HG03378 (cell line): ENCODE measurements at regions not wholly inside any gene's neighbourhood (a gene's known extent, or its start where the extent isn't known, plus 50 kb on each side); places are given as distances from the start of the nearest gene placed in this dataset.
"Not testable (repeated sequence)": the region's sequence is repeated elsewhere in the genome, so short reads cannot be mapped to it uniquely, and the experiment has no call there.

Experiments used
- ATAC-seq: cut with Tn5 transposase; IDR thresholded peaks from one replicate; pipeline ENCODE4 v1.9.1; 2021; ENCODE audit warnings: mild to moderate bottlenecking, moderate library complexity; ENCODE audit not compliant: unreplicated experiment

DNA sequence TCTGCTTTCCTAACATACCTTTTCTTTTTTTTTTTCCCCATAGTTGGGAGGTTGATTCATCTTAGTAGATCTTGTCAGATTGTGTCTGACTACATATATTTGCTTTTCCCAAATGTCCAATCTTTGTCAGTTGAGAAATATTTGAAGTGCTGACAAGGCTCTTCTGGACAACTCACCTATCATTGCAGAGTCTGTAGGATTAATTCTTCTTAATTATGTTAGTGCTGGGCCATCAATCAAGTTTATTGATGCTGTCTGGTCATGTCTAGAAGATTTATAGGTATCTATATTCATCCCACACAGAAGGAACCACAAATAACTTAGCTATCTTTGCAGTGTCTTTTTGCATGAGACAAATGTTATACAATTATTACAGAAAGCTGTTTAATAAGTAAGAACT, 310.6 kb downstream of the ACTR3B start:
- ATAC-seq = no peak

DNA sequence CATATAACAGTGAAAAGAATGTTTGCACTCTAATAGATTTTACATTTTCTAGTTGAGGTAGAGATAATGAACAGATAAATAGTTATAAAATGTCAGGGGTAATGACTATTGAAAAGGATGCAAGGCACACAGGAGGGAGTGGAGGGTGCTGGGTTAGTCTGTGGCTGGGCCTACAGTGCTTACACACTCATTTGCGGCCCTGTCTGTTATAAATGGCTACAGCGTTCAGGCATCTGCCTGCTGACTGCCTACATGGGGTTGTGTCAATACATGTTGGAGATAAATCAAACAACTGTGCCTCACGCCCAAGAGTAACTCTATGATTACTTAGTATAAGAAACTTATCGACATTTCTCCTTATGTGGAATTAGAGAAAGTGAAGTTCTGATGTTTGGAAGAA, 313.3 kb downstream of the ACTR3B start:
- ATAC-seq = no peak

GRCh38 chr7:153076289-153076688, 316.7 kb downstream of the ACTR3B start:
- not testable (repeated sequence) for ATAC-seq

DNA sequence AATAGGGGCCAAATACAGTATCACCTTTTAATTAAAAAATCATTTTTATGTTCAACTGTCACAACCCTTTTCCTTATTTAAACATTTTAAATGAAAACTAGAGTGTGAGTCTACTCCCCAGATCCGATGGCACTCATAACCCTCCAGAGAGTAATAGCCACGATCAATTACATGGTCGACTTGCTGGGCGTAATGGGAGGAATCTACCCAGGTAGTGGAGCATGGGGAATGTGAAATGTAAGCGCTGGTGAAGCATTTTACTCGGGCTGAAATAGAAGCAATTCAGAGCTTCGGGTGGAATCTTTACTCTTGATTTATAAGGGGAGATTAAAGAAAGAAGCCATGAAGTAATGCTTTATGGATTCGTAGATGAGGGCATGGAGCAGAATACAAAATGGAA, 321.9 kb downstream of the ACTR3B start:
- no peak for ATAC-seq

DNA sequence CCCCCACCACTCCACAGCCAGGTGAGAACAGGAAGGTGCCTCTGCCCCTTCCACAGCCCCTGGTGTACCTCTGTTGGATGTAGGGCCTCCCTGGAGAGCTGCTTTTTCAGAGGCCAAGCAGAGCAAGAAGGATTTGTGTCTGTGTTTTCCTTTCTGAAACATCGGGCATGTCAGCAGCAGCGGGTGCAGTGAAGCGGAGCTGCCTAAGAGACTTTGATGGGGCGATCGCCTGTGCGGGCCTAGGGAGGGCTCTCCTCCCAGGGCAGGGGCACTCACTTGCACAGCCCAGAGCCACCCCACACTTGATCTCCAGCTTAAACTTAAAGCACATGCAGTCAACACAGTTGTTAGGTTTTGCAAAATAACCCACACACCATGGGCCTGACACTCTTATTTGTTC, 324.7 kb downstream of the ACTR3B start:
- ATAC-seq = no peak

GRCh38 chr7:153087498-153087897, 327.9 kb downstream of the ACTR3B start:
- no peak for ATAC-seq

- ATAC-seq = no peak
Measured at GRCh38 chr7:153088601-153089000, 329.0 kb downstream of the ACTR3B start.

DNA sequence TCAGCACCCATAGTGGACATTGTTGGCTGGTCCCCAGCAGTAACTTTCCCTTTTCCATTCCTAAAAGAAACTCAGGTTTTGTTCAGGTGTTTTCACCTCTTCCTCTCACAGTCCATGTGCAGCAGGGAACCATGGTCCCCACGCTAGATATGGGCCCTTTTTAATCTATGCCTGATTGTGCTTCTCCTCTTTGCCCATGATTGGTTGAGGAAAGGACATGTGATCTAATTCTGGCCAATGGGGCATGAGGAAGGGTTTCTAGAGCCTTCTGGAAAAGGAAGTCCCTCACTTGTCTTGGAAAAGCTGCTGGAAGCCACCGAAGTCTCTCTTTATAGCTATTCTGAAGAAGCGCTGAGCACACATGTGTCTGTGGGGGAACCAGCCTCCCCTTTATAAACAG, 330.7 kb downstream of the ACTR3B start:
- ATAC-seq = no peak

GRCh38 chr7:153090764-153091163, 331.2 kb downstream of the ACTR3B start:
- ATAC-seq = no peak

GRCh38 chr7:153091477-153091876, 331.9 kb downstream of the ACTR3B start:
- ATAC-seq = no peak

- ATAC-seq = no peak
Measured at GRCh38 chr7:153097511-153098201, 338.1 kb downstream of the ACTR3B start.

DNA sequence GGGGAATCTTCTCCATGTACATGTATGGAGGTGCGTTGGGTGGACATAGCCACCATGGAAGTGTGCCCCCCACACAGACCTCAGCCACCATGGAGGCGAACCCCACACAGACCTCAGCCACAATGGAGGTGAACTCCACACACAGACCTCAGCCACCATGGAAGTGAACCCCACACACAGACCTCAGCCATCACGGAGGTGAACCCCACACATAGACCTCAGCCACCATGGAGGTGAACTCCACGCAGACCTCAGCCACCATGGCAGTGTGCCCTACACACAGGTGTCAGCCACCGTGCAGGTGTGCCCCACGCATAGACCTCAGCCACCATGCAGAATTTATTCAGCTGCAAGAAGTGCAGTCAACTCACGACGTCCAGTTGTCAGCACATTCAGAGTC, 339.7 kb downstream of the ACTR3B start:
- ATAC-seq = no peak

GRCh38 chr7:153100691-153101237, 341.2 kb downstream of the ACTR3B start:
- no peak for ATAC-seq

DNA sequence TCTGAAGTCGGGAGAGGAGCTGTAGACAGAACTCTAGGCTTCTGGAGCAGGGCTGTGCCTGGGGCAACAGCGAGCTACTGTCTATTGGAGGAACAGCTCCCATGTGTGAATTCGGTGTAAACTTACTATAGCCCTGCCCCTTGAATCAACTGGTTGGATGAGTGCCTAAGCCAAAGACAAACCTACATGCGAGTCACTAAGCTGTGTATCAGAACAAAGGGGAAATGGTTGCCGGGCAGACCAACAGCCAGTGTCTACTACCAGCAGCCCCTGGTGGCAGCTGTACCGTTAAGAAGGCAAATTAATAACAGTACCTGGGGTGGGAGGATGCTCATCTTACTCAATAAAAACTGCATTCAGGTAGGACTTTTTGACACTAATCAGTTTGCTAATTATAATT, 343.6 kb downstream of the ACTR3B start:
- ATAC-seq = no peak

DNA sequence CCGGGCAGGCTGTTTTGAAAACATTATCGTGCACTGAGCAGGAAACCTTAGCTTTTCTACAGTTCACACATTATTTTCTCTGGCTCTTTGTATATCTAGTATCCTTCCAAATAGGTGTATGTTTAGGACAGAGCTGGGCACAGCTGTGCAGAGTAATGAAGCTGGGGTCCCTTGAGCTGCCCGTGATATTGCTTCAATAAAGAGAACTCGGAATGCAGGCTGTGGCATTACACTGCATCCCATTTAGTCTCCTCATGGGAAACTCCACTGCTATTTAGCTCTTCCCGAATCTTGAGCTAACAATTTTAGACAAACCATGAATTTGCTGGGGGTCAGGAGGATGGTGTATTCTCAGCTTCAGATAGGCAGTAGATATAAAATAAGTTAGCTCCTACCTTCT, 348.3 kb downstream of the ACTR3B start:
- no peak for ATAC-seq

DNA sequence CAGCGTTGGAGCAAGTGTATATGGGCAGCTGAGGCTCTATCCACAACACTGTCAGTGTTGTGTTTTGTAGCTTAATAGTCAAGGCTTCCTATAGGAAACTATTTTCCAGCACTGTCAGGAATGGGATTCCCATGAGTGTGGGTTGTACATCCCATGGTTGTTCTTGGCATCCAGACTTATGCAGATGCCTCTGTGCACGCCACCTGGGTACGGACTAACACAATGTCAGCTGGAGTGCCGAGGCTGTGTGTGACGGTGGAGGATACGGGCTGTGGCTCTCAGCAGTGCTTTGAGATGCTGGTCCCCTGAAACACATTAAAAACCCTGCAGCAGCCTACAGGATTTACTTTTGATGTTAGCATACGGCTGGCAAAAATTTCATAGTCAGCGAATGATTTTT, 350.0 kb downstream of the ACTR3B start:
- ATAC-seq = no peak

GRCh38 chr7:153110606-153111005, 351.1 kb downstream of the ACTR3B start:
- ATAC-seq = no peak

DNA sequence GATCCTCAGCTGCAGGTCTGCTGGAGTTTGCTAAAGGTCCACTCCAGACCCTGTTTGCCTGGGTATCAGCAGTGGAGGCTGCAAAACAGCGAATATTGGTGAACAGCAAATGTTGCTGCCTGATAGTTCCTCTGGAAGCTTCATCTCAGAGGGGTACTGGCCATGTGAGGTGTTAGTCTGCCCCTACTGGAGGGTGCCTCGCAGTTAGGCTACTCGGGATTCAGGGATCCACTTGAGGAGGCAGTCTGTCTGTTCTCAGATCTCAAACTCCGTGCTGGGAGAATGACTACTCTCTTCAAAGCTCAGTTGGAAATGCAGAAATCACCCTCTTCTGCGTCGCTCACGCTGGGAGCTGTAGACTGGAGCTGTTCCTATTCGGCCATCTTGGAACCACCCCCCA, 362.7 kb downstream of the ACTR3B start:
- ATAC-seq = not testable (repeated sequence)

GRCh38 chr7:153130052-153130451, 370.5 kb downstream of the ACTR3B start:
- no peak for ATAC-seq

DNA sequence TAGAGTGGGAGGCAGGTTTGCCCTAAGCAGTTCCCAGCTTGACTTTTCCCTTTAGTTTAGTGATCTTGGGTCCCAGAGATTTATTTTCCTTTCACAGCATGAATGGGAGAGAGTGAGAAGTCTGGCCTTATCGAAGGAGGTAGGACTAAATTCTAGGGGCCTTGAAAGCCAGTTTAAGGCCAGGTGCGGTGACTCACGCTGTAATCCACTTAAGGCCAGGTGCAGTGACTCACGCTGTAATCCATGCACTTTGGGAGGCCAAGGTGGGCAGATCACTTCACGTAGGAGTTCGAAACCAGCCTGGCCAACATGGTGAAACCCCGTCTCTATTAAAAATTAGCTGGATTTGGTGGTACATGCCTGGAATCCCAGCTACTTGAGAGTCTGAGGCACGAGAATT, 392.2 kb downstream of the ACTR3B start:
- ATAC-seq = no peak

DNA sequence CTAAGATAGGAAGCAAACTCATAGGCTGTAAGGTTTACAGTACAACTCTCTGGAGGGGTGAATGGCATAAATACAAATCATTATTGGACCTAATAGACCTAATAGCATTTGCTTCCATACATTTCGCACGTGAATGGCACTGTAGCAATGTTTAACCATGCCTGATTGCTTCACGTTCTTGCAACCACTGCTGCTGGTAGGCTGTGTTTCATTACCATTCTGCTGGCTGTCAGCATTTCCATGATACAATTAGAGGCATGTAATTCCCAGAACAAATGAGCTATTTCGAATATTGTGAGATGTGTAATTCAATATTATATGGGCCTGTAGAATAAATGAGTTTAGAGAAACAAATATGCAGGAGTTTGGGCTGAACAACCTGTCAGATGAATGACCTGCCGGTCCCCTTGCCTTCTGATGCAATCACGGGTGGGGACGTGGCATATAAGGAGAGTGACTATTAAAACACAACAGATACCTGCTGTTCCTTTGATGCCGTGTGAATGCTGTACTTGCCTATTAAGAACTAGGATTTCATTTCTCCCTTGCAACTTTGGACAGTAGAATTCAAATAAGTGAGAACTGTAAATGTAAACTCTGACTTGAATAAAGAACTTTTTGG, 393.4 kb downstream of the ACTR3B start:
- ATAC-seq = no peak

GRCh38 chr7:153158149-153158548, 398.6 kb downstream of the ACTR3B start:
- ATAC-seq = no peak

- no peak for ATAC-seq
Measured at GRCh38 chr7:153170287-153170686, 410.7 kb downstream of the ACTR3B start.
